BJ (cell line): ENCODE measurements at regions not wholly inside any gene's neighbourhood (a gene's known extent, or its start where the extent isn't known, plus 50 kb on each side); places are given as distances from the start of the nearest gene placed in this dataset.

Source experiments
- CTCF ChIA-PET: fragments of 350-600 bp; formaldehyde crosslinking; extraction: SDS; loops from one replicate; lab custom pipeline; 2021; ENCODE audit warnings: antibody characterized with exemption, inconsistent platforms; lab: Yijun Ruan, JAX
- POLR2A ChIA-PET: fragments of 300-600 bp; sonication (Branson Sonifier 250); formaldehyde crosslinking; extraction: SDS; loops from one replicate; lab custom pipeline; 2021; ENCODE audit warnings: antibody characterized with exemption; lab: Charles Lee
- DNase-seq: peaks from one replicate; pipeline ENCODE4 v3.0.0-alpha.2; 2011; ENCODE audit warnings: low read depth
- H3K27me3 ChIP-seq: 2 replicates; pipeline ENCODE4 v1.6.0; 2011; ENCODE audit warnings: low read length; ENCODE audit not compliant: control insufficient read depth, insufficient read depth
- H3K36me3 ChIP-seq: 2 replicates; pipeline ENCODE4 v1.5.1; 2011; ENCODE audit warnings: low read length; ENCODE audit not compliant: control insufficient read depth, insufficient read depth
- H3K4me3 ChIP-seq: 2 replicates; pipeline ENCODE4 v1.5.1; 2011; ENCODE audit warnings: low read depth, mild to moderate bottlenecking, control low read depth, low read length
- CTCF ChIP-seq: IDR thresholded peaks from 2 replicates; pipeline ENCODE4 v1.5.1; 2011; ENCODE audit warnings: low read depth, mild to moderate bottlenecking, control low read depth, inconsistent platforms, low read length, moderate library complexity; ENCODE audit not compliant: insufficient read depth

DNA sequence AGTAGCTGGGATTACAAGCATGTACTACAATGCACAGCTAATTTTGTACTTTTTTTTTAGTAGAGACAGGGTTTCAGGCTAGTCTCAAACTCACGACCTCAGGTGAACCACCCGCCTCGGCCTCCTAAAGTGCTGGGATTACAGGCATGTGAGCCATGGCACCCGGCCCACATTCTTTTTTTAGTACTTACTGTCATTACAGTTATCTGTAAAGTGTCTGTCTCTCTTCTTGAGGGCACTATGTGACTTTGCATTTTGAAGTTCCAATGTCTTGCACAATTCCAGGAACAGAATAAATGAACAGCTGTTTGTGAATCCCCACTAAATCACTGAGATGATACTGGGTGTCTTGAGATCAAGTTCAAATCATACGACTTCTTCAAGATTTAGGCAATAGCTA lies 1540.3 kb downstream of the CDH11 start:
- no peaks in the 10 kb centered on the region for H3K27me3 ChIP-seq
- no peaks in the 10 kb centered on the region for H3K36me3 ChIP-seq
- CTCF ChIA-PET = no interaction called here
- TF ChIP-seq CTCF = no peak
- POLR2A ChIA-PET = no interaction called here
- H3K4me3 ChIP-seq = no peak overlapping the region
- DNase-seq = no peak

DNA sequence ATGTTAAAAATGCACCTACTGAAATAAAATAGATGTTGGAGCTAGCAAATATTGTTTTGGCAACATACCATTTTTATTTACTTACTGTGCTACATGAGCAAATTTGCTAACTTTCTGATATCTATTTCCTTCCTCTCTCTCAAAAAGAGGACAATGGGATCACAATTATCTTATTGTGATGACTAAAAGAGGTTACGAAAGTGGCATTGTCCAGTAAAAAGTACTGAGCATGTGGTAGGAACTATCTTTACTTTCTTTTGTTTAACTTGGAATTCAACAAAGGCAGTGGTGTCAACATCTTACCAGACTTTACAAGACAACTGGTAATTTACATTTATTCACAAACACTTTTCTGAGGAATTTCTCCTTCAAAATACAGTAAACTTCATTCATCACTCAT lies 1542.6 kb upstream of the CDH8 start:
- ChIA-PET CTCF (no interaction called here), POLR2A (no interaction called here)
- Histone ChIP-seq H3K27me3 (no peaks in the 10 kb centered on the region), H3K4me3 (no peak overlapping the region), H3K36me3 (no peaks in the 10 kb centered on the region)
- no peak for DNase-seq
- TF ChIP-seq CTCF = no peak

DNA sequence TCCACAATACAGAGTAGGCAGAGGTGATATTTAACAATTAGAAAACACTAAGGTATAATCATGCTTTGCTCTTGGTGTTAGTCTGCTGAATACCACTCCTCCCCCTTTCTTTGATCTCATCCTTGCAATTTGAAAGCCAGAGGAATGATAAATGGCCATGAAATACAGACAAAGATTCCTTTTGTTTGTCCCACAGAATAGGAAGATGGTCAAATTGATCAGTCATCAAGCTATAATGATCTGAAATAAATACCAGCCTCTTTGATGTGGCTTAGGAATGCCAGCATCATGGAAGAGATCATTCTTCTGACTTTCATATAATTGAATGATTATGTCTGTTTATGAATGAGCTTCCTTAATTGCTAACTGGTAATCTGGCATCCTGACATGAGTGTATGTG lies 1541.7 kb upstream of the CDH8 start:
- no peak for DNase-seq
- CTCF ChIA-PET = no interaction called here
- no peak overlapping the region for H3K4me3 ChIP-seq
- no peak for TF ChIP-seq CTCF
- H3K36me3 ChIP-seq = no peaks in the 10 kb centered on the region
- no peaks in the 10 kb centered on the region for H3K27me3 ChIP-seq
- POLR2A ChIA-PET = no interaction called here

DNA sequence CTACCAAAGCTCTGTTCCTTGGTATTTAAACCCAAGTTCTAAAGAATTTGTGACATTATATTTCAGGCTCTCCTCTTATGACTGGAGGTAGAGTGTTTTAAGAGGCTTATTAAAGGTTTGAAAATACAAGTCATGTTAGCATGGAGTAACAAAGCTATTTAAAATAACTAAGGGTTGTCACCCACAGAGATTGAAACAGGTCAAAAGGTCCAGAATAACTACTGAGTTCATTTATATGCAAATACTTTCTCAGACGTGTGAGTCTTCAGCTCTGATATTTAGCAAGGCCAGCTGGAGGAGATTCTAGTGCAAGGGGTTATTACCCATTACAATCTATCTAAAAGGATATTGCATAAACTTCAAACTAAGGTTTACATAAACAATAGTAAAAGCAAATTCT lies 1538.8 kb upstream of the CDH8 start:
- ChIA-PET CTCF (no interaction called here), POLR2A (no interaction called here)
- Histone ChIP-seq H3K36me3 (no peaks in the 10 kb centered on the region), H3K27me3 (no peaks in the 10 kb centered on the region), H3K4me3 (no peak overlapping the region)
- DNase-seq = no peak
- TF ChIP-seq CTCF = no peak

GRCh38 chr16:63568164-63568563 lies 1531.9 kb upstream of the CDH8 start:
- H3K4me3 ChIP-seq = no peak overlapping the region
- DNase-seq = no peak
- H3K27me3 ChIP-seq = no peaks in the 10 kb centered on the region
- no peak for TF ChIP-seq CTCF
- no peaks in the 10 kb centered on the region for H3K36me3 ChIP-seq
- POLR2A ChIA-PET = no interaction called here
- CTCF ChIA-PET = no interaction called here
